Ishikawa (cell line): ENCODE measurements at regions not wholly inside any gene's neighbourhood (a gene's known extent, or its start where the extent isn't known, plus 50 kb on each side); places are given as distances from the start of the nearest gene placed in this dataset.

Experiments
- CEBPB ChIP-seq: IDR thresholded peaks from 2 replicates; pipeline ENCODE4 v1.6.1; 2012
- CREB1 ChIP-seq: IDR thresholded peaks from 2 replicates; pipeline ENCODE4 v1.6.1; 2012; ENCODE audit warnings: low read depth
- EGR1 ChIP-seq: IDR thresholded peaks from 2 replicates; pipeline ENCODE4 v1.6.1; 2012
- EP300 ChIP-seq: IDR thresholded peaks from 2 replicates; pipeline ENCODE4 v1.6.1; 2012; ENCODE audit warnings: borderline replicate concordance
- FOXM1 ChIP-seq: IDR thresholded peaks from 2 replicates; pipeline ENCODE4 v1.6.1; 2012; ENCODE audit warnings: low read depth, borderline replicate concordance
- NFIC ChIP-seq: IDR thresholded peaks from 2 replicates; pipeline ENCODE4 v1.6.1; 2012
- RAD21 ChIP-seq: IDR thresholded peaks from 2 replicates; pipeline ENCODE4 v1.6.1; 2012; ENCODE audit warnings: low read depth
- TAF1 ChIP-seq: IDR thresholded peaks from 2 replicates; pipeline ENCODE4 v1.6.1; 2012; ENCODE audit warnings: low read depth, mild to moderate bottlenecking
- TCF12 ChIP-seq: IDR thresholded peaks from 2 replicates; pipeline ENCODE4 v1.6.1; 2012; ENCODE audit warnings: low read depth
- TEAD4 ChIP-seq: IDR thresholded peaks from 2 replicates; pipeline ENCODE4 v1.6.1; 2012
- YY1 ChIP-seq: IDR thresholded peaks from 2 replicates; pipeline ENCODE4 v1.6.1; 2012; ENCODE audit warnings: low read depth
- ZBTB7A ChIP-seq: IDR thresholded peaks from 2 replicates; pipeline ENCODE4 v1.6.1; 2012; ENCODE audit warnings: low read depth
- TF ChIP-seq, protein P1 (sequence below): IDR thresholded peaks from 2 replicates; pipeline ENCODE4 v1.6.1; 2012
- TF ChIP-seq, protein P2 (sequence below): IDR thresholded peaks from 2 replicates; pipeline ENCODE4 v1.6.1; 2012; ENCODE audit warnings: low read depth, mild to moderate bottlenecking
- TF ChIP-seq, protein P3 (sequence below): IDR thresholded peaks from 2 replicates; pipeline ENCODE4 v1.6.1; 2012

DNA sequence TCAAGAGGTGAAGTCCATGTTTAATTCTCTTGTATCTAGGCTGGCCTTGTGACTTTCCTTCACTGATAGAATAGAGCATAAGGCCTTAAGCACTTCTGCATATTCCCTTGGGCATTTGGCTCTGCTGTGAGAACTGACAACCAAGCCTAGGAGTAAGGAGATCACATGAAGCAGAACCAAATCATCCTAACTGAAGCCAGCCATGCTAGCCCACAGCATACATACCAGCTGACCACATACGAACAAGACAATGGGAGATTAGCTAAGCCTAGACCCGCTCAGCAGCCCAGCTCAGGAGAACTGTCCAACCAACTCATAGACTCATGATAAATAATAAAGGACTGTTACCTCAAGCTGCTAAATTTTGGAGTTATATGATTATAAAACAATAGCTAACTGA, 114.6 kb upstream of the NEK7 start:
- no peak for TF ChIP-seq TCF12
- TF ChIP-seq FOXM1 = no peak
- no peak for TF ChIP-seq CEBPB
- TF ChIP-seq CREB1 = no peak
- TF ChIP-seq NFIC = no peak
- no peak for TF ChIP-seq YY1
- no peak for TF ChIP-seq RAD21
- TF ChIP-seq EGR1 = no peak
- no peak for TF ChIP-seq EP300
- TF ChIP-seq, protein P1, sequence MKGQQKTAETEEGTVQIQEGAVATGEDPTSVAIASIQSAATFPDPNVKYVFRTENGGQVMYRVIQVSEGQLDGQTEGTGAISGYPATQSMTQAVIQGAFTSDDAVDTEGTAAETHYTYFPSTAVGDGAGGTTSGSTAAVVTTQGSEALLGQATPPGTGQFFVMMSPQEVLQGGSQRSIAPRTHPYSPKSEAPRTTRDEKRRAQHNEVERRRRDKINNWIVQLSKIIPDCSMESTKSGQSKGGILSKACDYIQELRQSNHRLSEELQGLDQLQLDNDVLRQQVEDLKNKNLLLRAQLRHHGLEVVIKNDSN = no peak
- TF ChIP-seq ZBTB7A = no peak
- TF ChIP-seq, protein P2, sequence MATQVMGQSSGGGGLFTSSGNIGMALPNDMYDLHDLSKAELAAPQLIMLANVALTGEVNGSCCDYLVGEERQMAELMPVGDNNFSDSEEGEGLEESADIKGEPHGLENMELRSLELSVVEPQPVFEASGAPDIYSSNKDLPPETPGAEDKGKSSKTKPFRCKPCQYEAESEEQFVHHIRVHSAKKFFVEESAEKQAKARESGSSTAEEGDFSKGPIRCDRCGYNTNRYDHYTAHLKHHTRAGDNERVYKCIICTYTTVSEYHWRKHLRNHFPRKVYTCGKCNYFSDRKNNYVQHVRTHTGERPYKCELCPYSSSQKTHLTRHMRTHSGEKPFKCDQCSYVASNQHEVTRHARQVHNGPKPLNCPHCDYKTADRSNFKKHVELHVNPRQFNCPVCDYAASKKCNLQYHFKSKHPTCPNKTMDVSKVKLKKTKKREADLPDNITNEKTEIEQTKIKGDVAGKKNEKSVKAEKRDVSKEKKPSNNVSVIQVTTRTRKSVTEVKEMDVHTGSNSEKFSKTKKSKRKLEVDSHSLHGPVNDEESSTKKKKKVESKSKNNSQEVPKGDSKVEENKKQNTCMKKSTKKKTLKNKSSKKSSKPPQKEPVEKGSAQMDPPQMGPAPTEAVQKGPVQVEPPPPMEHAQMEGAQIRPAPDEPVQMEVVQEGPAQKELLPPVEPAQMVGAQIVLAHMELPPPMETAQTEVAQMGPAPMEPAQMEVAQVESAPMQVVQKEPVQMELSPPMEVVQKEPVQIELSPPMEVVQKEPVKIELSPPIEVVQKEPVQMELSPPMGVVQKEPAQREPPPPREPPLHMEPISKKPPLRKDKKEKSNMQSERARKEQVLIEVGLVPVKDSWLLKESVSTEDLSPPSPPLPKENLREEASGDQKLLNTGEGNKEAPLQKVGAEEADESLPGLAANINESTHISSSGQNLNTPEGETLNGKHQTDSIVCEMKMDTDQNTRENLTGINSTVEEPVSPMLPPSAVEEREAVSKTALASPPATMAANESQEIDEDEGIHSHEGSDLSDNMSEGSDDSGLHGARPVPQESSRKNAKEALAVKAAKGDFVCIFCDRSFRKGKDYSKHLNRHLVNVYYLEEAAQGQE = no peak
- TF ChIP-seq, protein P3, sequence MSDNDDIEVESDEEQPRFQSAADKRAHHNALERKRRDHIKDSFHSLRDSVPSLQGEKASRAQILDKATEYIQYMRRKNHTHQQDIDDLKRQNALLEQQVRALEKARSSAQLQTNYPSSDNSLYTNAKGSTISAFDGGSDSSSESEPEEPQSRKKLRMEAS = no peak
- no peak for TF ChIP-seq TEAD4

DNA sequence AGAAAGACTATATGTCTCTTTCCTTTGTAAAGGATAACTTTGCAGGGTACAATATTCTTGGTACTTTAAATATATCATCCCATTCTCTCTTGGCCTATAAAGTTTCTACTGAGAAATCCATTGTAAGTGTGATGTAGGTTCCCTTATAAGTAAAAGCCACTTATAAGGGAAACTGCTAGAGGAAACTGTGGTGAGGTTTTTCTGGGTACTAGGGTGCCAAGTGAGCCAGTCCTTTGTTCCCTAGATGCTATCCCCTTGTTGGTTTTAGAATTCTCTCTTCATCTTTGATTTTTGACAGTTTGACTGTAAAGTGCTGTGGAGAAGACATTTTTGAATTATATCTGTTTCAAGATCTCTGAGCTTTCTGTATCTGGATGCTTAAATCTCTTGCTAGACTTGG, 108.9 kb upstream of the NEK7 start:
- no peak for TF ChIP-seq YY1
- TF ChIP-seq EP300 = no peak
- TF ChIP-seq, protein P1 = no peak

DNA sequence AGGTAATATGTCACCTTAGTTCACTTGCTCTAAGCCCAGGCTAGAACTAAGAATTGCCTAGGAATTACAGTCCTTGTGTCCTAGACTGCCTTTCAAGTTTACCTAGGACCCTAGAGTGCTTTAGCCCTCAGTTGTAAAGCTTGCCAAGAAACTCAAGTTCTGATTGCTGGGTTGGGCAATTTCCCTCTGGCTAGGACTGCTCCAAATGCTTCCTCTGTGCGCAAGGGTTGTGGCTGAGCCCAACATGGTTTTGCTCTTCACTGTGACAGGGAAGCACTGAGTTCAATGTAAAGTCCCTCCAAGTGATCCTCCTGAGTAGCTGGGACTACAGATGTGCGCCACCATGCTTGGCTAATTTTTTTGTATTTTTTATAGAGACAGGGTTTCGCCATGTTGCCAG, 102.3 kb upstream of the NEK7 start:
- TF ChIP-seq NFIC (no peak), FOXM1 (no peak), TEAD4 (no peak), TCF12 (no peak), YY1 (no peak)
- TF ChIP-seq, protein P2 = no peak
- TF ChIP-seq, protein P1 = no peak

DNA sequence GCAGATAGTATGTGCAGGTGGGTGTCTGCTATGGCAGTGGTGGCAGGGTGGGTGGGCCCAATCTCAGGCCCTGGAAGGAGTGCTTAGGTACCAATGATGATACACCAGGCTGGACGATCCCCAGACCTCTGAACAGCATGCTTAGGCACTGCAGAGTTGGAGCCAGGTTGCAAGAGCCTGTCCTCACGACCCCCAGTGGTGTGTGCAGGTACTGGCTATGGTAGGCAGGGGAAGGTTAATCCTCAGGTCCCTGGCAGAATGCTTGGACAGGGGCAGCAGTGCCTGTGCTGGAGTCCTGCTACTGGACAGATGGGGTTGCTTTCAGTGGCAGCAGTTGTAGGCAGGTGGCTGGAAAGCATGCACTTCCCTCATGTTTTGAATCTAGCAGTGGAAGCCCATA, 100.5 kb upstream of the NEK7 start:
- TF ChIP-seq, protein P3 = no peak
- TF ChIP-seq TAF1 (no peak), CREB1 (no peak), CEBPB (no peak), FOXM1 (no peak)
- TF ChIP-seq, protein P1 = no peak

DNA sequence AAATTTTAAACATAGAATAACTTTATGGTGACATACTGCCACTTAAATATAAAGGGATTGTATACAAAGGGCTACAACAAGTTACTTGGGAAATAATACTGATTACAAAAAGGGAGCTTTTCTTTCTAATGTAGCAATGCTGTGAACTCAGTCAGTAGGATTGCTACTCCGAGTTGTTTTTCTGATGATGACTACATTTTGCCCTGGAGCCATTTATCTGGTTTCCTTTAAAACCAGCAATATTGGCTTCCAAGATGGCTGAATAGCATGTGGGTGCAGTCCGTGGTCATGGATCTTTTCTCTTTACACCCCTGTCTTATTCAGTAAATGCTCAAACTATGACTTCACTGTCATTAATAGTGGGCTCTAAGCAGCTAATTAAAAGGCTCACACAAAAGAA, 92.6 kb upstream of the NEK7 start:
- TF ChIP-seq RAD21 = no peak
- no peak for TF ChIP-seq TEAD4
- TF ChIP-seq YY1 = no peak
- TF ChIP-seq, protein P3 = no peak
- TF ChIP-seq ZBTB7A = no peak
- TF ChIP-seq EP300 = no peak
- TF ChIP-seq TCF12 = no peak
- TF ChIP-seq EGR1 = no peak
- TF ChIP-seq CEBPB = no peak

DNA sequence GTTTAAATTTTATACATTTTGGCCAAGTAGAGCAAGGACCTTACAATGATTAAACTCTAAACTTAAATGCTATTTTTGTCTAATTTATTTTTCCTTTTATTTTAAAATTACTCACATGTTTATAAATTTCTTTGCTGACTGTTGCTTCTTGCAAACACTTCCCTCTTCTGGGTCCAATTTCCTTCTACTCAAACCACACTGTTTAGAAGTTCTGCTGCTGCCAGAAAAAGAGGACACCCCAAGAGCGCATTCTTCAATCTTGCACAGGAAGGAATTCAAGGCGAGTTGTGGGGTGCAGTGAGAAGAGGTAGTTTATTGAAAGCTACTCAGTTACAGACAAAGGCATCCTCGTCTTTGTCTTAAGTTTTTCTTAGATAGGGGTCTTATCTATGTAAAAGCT, 88.5 kb upstream of the NEK7 start:
- no peak for TF ChIP-seq RAD21
- TF ChIP-seq, protein P2 = no peak
- no peak for TF ChIP-seq EP300
- no peak for TF ChIP-seq CEBPB
- TF ChIP-seq TAF1 = no peak
- TF ChIP-seq YY1 = no peak
- no peak for TF ChIP-seq TCF12
- no peak for TF ChIP-seq ZBTB7A
- no peak for TF ChIP-seq TEAD4
